ENCODE measurements at regions not wholly inside any gene's neighbourhood (a gene's known extent, or its start where the extent isn't known, plus 50 kb on each side); places are given as distances from the start of the nearest gene placed in this dataset.

DNA sequence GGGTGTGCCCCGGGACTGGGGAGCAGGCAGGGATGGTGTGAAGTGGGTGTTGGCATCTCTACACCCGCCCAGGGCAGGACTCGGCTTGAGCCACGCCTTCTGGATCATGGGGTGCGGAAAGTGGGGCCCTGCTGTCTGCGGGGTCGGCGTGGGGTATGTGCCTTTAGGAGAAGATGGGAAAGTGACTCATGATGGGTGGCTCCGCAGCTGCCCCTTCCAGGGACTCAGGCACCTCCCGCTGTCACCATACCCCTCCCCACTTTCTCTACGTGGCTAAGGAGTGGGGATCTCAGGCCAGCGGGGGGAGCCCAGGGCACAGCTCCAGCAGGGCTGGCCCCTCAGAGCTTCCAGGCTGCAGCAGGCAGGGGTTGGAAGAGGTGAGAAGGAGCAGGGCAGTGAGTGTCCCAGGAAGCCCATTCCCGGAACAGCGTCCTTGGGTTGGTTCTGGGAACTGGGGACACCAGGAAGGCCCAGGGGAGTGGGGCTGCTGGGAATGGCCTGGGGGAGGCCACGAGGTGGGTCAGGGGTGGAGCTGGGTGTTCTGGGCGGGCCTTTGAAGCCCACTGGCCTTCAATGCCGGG lies 102.9 kb upstream of the FGF3 start:
- H3K9ac ChIP-seq (ENCODE audit: control insufficient read depth, insufficient read depth, low read length) = no peak overlapping the region
- ChIA-PET POLR2A (no interaction called here), CTCF (interaction anchor here (0.6 kb wide), 1 partner anchor 14 kb away, joined by 3 read pairs; no protein-coding TSS in a partner anchor), RAD21 (ENCODE audit: unreplicated experiment) (no interaction called here), SMC1A (ENCODE audit: uncharacterized antibody, unreplicated experiment) (interaction anchor here (0.6 kb wide), 1 partner anchor 237 kb away, joined by 3 read pairs; no protein-coding TSS in a partner anchor)
- H3K79me2 ChIP-seq (ENCODE audit: control insufficient read depth, insufficient read depth, low read length) = no peaks in the 10 kb centered on the region
- FAIRE-seq = no peak
- 40% methylated on average over 15 of the region's 17 CpGs for WGBS (ENCODE audit: insufficient coverage, insufficient replicate concordance, low lambda C conversion rate, missing lambda C conversion rate)
- no peaks in the 10 kb centered on the region for H3K4me1 ChIP-seq (ENCODE audit: control insufficient read depth, insufficient read depth, low read length)
- TF ChIP-seq MXI1 (IDR thresholded peaks at IDR 0.05; ENCODE audit: low read depth, low read length) = no peak
- TF ChIP-seq, protein P1, sequence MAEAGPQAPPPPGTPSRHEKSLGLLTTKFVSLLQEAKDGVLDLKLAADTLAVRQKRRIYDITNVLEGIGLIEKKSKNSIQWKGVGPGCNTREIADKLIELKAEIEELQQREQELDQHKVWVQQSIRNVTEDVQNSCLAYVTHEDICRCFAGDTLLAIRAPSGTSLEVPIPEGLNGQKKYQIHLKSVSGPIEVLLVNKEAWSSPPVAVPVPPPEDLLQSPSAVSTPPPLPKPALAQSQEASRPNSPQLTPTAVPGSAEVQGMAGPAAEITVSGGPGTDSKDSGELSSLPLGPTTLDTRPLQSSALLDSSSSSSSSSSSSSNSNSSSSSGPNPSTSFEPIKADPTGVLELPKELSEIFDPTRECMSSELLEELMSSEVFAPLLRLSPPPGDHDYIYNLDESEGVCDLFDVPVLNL (IDR thresholded peaks at IDR 0.05; ENCODE audit: low read depth, low read length) = no peak
- TF ChIP-seq EGR1 (IDR thresholded peaks at IDR 0.05; ENCODE audit: borderline replicate concordance in 1 of 2, low read depth in 2 of 2, low read length in 2 of 2) = no peak
- no peak for TF ChIP-seq MEF2A (IDR thresholded peaks at IDR 0.05; ENCODE audit: insufficient read depth, low read depth, low read length)
- no peak for TF ChIP-seq JUNB (IDR thresholded peaks at IDR 0.05)
- TF ChIP-seq, protein P2, sequence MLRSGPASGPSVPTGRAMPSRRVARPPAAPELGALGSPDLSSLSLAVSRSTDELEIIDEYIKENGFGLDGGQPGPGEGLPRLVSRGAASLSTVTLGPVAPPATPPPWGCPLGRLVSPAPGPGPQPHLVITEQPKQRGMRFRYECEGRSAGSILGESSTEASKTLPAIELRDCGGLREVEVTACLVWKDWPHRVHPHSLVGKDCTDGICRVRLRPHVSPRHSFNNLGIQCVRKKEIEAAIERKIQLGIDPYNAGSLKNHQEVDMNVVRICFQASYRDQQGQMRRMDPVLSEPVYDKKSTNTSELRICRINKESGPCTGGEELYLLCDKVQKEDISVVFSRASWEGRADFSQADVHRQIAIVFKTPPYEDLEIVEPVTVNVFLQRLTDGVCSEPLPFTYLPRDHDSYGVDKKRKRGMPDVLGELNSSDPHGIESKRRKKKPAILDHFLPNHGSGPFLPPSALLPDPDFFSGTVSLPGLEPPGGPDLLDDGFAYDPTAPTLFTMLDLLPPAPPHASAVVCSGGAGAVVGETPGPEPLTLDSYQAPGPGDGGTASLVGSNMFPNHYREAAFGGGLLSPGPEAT (IDR thresholded peaks at IDR 0.05; ENCODE audit: low read depth) = no peak
- TF ChIP-seq SIX5 (IDR thresholded peaks at IDR 0.05; ENCODE audit: low read depth, low read length, severe bottlenecking) = no peak
- TF ChIP-seq RB1 (IDR thresholded peaks at IDR 0.05; ENCODE audit: borderline replicate concordance) = no peak
- no peak for TF ChIP-seq PAX5 (IDR thresholded peaks at IDR 0.05; ENCODE audit: borderline replicate concordance, low read depth, low read length)
- TF ChIP-seq HDGF (IDR thresholded peaks at IDR 0.05) = no peak
- no peak for TF ChIP-seq NR2C1 (IDR thresholded peaks at IDR 0.05)
- TF ChIP-seq YY1 (IDR thresholded peaks at IDR 0.05; ENCODE audit: low read depth, low read length) = no peak
- no peak for TF ChIP-seq SUZ12 (IDR thresholded peaks at IDR 0.05; ENCODE audit: unreplicated experiment)
- no peak for TF ChIP-seq BACH1 (IDR thresholded peaks at IDR 0.05; ENCODE audit: borderline replicate concordance)
- TF ChIP-seq HDAC6 (IDR thresholded peaks at IDR 0.05; ENCODE audit: unreplicated experiment) = no peak
- no peak for TF ChIP-seq NFIC (IDR thresholded peaks at IDR 0.05; ENCODE audit: low read depth, low read length)
- TF ChIP-seq WRNIP1 (IDR thresholded peaks at IDR 0.05; ENCODE audit: borderline replicate concordance, low read depth, low read length) = no peak
- BruUV-seq (replicated peaks) = no TSS peak
- H4K20me1 ChIP-seq (ENCODE audit: control insufficient read depth, insufficient read depth) = no peaks in the 10 kb centered on the region
- in situ Hi-C loops (cut with MboI) (loop anchor here (5.0 kb wide), 1 partner anchor 550 kb away; no protein-coding TSS in a partner anchor), intact Hi-C loops (cut with micrococcal nuclease; ENCODE audit: unreplicated experiment) (no loop called here)
- no peak overlapping the region for H3K4me3 ChIP-seq
- no peak overlapping the region for H3K27ac ChIP-seq (ENCODE audit: control insufficient read depth, insufficient read depth)
- no peaks in the 10 kb centered on the region for H3K9me3 ChIP-seq (replicated peaks; ENCODE audit: control insufficient read depth, insufficient read depth, low read length)
- no peaks in the 10 kb centered on the region for H3K36me3 ChIP-seq (ENCODE audit: control insufficient read depth in 2 of 2, insufficient read depth in 2 of 2, low read length in 1 of 2)
- H3K4me2 ChIP-seq (ENCODE audit: control insufficient read depth, insufficient read depth) = no peak overlapping the region
- no peak for ATAC-seq
- peaks cover 2 to 5% of the 10 kb centered on the region in 2 experiments; a peak in 2 of 4 replicates for H3K27me3 ChIP-seq (replicated peaks in 1 of 2; ENCODE audit: control insufficient read depth in 2 of 2, insufficient read depth in 2 of 2, low read length in 1 of 2)
- DNase-seq (ENCODE audit: low read depth, low spot score) = no peak
- no peak overlapping the region for H2AFZ ChIP-seq (ENCODE audit: control insufficient read depth, low read depth, low read length)

Measured in GM12878 (cell line).